CD4-positive, alpha-beta T cell treated with Interferon gamma for 1 hour (primary cell): ENCODE measurements at regions not wholly inside any gene's neighbourhood (a gene's known extent, or its start where the extent isn't known, plus 50 kb on each side); places are given as distances from the start of the nearest gene placed in this dataset.
A peak's percentile ranks its signal among the peaks of the same experiment; 100 is the strongest.

Source experiments
- DNase-seq: peaks from one replicate; pipeline ENCODE4 v3.0.0-alpha.2; 2020

GRCh38 chr11:128324531-128325141 is 262.7 kb downstream of the ETS1 start:
- peak; percentile 88 for DNase-seq

- peak; percentile 38 for DNase-seq
These were observed 263.3 kb downstream of the ETS1 start for GRCh38 chr11:128324051-128324481.

GRCh38 chr11:128323381-128323780 is 264.0 kb downstream of the ETS1 start:
- peak; percentile 56 for DNase-seq

DNA sequence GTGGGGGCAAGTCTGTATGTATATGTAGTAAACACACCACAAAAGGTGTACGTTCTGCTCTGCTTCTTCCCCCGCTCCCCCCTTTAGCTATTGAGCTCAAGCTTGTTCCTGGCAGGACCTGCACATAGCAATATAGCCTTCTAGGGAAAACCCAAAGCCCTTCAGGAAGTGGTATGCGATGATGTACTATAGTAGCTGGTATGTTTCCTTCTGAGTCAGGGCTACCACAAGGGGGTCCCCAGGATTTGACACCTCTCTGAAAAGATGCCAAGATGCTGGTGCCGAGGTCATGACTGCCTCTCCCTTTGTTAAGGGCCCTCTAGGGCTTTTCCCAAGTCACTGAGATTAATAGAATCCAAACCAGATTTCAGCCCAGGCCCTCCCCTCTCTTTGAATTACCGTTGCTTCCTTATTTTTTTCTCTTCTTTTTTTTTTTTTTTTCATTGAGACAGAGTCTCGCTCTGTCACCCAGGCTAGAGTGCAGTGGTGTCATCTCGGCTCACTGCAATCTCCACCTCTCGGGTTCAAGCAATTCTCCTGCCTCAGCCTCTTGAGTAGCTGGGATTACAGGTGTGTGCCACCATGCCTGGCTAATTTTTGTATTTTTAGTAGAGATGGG is 268.4 kb downstream of the ETS1 start:
- peak; percentile 81 for DNase-seq

GRCh38 chr11:128316541-128317227 is 270.7 kb downstream of the ETS1 start:
- DNase-seq: no peak

DNA sequence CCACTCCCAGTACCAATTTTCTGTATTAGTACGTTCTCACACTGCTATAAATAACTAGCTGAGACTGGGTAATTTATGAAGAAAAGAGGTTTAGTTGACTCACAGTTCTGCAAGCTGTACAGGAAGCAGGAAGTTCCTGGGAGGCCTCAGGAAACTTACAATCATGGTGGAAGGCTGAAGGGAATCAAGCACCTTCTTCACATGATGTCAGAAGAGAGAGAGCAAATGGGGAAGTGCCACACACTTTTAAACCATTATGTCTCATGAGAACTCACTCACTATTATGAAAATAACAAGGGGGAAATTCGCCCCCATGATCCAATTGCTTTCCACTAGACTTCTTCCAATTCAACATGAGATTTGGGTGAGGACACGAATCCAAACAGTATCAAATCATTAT is 271.4 kb downstream of the ETS1 start:
- DNase-seq: no peak

DNA sequence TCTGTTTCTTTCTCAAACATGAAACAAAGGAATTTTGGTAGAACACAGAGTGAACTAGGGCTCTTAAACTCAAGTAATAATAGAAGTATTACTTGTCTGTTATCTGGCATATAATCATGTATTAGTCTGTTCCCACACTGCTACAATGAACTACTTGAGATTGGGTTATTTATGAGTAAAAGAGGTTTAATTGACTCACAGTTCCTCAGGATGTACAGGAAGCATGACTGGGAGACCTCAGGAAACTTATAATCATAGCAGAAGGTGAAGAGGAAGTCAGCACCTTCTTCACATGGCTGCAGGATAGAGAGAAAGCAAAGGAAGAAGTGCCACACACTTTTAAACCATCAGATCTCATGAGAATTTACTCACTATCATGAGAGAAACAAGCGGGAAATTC is 273.4 kb downstream of the ETS1 start:
- DNase-seq: no peak

GRCh38 chr11:128311742-128312719 is 275.3 kb downstream of the ETS1 start:
- DNase-seq: no peak

- no peak for DNase-seq
These were observed 276.5 kb downstream of the ETS1 start for GRCh38 chr11:128310676-128311445.

DNA sequence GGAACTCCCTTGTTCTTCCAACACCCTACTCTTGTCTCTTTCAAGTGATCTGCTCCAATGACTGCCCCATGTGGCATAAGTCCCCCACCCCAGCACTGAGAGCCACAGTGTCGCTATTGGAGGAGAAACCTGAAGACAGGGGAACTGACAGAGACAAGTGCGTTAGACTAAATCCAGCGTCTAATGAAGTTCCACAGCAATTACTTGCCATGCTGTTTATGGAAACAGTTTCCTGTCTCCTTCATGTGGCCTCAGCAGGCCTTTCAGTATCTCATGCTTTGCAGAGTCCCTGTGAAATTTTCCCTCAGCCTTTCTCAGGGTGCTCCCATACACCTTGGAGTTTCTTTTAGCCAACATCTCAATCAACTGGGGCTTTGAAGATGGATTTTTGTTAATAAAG is 277.4 kb downstream of the ETS1 start:
- DNase-seq: no peak

DNA sequence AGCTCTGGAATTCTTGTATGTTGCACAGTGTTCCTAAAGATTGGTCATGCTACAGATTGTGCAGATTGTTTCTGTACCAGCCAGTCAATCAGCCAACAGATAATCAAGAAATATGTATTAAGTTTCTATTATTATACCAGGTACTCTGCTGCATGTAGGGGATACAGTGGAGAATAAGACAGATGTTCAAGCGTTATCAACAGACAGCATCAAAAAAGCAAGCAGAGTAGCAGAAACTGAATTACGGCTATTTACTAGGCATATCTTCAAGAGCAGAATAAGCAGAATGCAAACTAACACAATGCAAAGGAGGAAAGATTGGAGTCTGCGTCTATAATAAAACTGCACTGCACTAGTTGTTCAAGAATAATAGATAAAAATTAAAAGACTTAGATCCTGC is 278.6 kb downstream of the ETS1 start:
- DNase-seq: no peak

DNA sequence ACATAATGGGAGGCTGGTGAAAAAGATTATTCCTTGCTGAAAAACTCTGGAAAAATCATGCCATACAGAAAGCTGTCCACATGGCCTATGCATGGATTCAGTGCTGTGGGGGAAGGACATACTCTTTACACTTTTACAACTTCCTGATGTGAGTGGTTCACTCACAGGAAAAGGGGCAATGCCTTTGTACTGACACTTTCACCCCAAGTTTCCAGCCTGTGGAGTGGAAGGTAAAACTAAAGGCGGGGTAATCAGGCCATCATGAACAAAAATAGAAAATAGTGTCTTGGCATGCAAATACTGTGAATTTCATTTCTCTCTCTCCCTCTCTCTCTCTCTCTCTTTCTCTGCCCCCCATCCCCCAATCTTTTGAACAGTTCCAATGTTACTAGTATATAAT is 281.8 kb downstream of the ETS1 start:
- no peak for DNase-seq

DNA sequence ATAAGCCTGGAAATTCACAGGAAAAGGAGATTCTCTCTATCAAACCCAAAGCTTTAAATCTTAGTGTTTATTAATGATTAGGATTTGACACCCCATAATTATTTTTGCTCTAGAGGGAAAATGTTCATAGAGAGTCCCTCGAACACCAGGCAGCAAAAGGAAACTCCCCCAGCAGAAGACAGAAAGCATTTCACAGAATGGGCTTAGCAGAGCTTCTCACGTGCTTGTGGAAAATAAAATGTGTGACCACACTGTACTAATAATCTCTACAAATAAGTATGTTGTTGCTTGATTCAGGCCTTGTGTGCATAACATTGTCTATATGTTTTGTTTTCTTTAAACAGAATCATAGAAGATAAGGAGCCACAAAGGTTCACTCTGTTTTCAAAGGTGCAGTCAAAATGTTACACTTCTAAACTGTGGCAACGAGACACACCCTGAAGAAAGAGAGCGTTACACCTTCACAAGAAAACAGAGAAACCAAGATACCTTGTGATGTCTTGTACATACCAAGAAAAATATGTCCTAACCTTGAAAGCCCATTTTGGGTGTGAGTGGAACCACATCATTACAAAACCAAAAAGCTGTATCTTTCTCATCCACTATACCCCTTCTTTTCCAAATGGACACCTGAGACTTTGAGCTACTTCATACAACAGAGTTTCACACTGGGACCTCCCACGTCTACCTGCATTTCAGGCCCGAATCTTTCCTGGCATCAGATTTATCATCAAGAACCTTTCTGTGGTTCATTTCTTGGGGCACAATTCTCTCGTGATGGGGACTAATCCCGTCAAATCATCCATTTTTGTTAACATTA is 282.5 kb downstream of the ETS1 start:
- DNase-seq: no peak

DNA sequence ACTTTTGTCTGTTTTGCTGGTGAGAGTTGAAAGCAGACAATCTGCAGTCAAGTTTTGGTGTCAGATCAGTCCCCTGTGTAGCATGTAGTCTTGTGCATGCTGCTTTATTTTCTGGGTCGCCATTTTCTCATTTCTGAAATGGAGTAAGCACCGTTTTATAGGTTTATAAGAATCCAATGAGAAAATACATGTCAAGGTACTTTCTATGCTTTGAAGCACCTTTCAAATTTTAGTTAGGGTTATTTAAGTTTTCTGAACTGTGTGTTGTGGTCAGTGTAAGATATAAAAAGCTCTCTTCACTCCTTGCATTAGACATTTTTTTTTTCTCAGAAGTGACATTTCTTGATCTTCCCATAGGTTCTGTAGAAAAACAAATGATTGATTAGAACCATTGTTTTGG is 283.2 kb downstream of the ETS1 start:
- DNase-seq: no peak

- DNase-seq: no peak
These were observed 284.0 kb downstream of the ETS1 start for GRCh38 chr11:128303383-128303782.

GRCh38 chr11:128302425-128303186 is 284.8 kb downstream of the ETS1 start:
- peak; percentile 89 for DNase-seq

- no peak for DNase-seq
These were observed 285.6 kb downstream of the ETS1 start for GRCh38 chr11:128301756-128302155.

DNA sequence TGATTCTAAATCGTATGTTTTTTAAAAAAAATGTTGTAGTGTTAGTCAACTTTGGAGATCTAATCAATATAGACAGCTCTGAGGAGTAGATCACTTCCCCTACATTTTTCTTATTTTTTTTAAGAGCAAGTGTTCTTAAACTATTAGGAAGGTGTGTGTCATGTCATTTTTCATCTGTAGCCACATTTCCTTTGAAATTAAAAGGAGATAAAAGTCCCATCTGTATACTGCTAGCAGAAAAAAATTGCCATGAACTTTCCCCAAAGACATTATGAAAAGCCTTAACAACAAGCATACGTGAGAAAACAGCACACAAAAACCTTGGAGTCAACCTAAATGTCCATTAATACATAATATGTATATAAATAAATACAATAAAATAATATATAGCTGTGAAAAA is 286.6 kb downstream of the ETS1 start:
- no peak for DNase-seq

GRCh38 chr11:128299132-128299726 is 288.1 kb downstream of the ETS1 start:
- no peak for DNase-seq

DNA sequence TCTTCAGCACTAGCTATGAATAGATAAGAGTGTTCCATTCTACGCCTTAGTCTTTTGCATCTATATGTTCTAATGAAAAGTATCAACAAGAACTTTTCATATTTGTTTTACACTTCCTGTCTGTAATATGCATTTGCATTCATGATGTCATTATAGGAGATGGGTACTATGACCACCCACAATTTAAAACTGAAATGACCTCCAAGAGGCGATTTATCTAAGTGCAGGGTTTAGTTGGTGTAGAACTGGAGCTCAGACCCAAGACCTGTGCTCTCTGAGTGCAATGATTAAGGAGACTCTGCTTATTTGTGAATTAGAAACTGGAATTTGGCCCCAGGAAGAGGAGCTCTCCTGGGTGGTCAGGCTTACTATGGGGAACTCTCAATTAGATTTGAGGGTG is 289.1 kb downstream of the ETS1 start:
- DNase-seq: no peak
